ENCODE measurements at regions not wholly inside any gene's neighbourhood (a gene's known extent, or its start where the extent isn't known, plus 50 kb on each side); places are given as distances from the start of the nearest gene placed in this dataset.
A peak's percentile ranks its signal among the peaks of the same experiment; 100 is the strongest.

DNA sequence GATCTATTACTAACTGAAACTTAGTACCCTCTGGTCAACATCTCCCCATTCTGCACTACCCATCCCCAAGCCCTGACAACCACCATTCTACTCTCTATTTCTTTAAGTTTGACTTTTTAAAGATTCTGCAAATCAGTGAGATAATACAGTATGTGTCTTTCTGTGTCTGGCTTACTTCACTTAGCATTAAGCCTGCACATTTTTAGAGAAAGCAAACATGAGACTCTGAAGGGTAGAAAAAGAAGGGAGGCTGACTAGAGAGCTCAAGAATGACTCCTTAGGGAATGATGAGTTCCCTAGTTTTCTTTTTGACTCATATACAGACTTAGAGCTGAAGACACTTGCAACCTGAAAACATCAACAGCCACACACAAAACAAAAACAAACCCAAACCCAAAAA lies 311.3 kb downstream of the SQOR start:
- no peak for DNase-seq (ENCODE audit: low read depth)

- DNase-seq (ENCODE audit: low read depth): peak; percentile 75
Observed at GRCh38 chr15:45948181-45948621, 313.4 kb downstream of the SQOR start.

DNA sequence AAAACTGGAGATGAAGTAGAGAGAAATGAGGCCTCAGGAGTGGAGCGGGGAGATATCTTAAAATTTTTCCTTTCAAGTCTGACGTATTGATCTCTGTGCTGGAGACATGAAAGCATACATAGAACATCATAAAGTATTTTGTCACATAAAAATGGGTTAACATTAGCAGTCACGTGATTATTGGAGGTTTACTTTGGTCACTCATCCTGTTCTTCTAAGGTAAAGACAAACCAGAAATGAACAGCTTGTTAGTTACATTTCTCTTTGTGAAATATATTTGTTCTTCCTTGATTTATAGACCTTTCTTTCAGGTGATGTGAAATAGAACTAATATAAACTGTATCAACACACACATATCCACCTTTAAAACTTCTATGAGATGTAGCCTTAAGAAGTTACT lies 324.1 kb downstream of the SQOR start:
- DNase-seq (ENCODE audit: low read depth): no peak

GRCh38 chr15:45962733-45963132 lies 327.9 kb downstream of the SQOR start:
- no peak for DNase-seq (ENCODE audit: low read depth)

- DNase-seq (ENCODE audit: low read depth): no peak
Observed at GRCh38 chr15:45970542-45970941, 335.7 kb downstream of the SQOR start.

DNA sequence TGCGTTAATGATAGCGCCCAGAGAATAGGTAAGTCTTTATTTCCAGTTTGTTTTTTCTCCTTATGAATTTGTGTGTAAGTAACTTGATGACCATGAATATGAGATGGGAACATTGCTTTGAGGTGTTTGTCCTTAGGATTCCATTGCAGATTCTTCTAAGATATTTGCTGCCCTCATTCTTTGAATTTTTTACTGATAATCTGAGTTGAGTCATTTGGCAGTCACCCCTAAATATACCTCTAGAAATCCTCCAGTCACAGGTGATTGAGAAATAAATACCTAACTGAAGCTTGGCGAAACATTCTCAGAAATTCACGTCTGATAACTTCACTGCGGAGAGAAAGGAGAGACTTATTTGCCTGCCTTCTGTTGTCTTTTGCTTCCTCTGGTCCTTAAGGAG lies 345.5 kb downstream of the SQOR start:
- no peak for DNase-seq (ENCODE audit: low read depth)

- DNase-seq (ENCODE audit: low read depth): no peak
Observed at GRCh38 chr15:45981625-45982024, 346.8 kb downstream of the SQOR start.

GRCh38 chr15:45991863-45992262 lies 357.0 kb downstream of the SQOR start:
- DNase-seq (ENCODE audit: low read depth): no peak

GRCh38 chr15:45993072-45993471 lies 358.2 kb downstream of the SQOR start:
- DNase-seq (ENCODE audit: low read depth): no peak

- DNase-seq (ENCODE audit: low read depth): no peak
Observed at GRCh38 chr15:45993508-45993907, 358.7 kb downstream of the SQOR start.

DNA sequence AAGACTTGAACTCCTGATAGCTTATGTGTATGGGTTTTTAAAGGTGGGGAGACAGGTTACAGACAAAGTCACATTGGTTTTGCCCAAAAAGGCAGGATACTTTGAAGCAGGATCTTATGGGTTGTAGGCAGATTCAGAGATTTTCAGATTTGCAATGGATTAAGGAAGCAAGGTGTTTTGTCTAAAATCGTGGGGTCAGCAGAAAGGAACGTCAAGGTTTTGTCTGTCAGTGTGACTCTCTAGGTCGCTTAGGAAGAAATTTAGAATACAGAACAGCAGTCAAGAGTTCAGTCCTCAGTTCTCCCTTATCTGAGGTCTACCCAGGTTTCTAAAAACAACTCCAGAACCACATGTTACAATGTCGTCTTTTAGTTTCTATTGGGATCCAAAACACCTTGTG lies 361.0 kb downstream of the SQOR start:
- DNase-seq (ENCODE audit: low read depth): no peak

GRCh38 chr15:46014532-46014931 lies 379.7 kb downstream of the SQOR start:
- DNase-seq (ENCODE audit: low read depth): no peak

- DNase-seq (ENCODE audit: low read depth): peak; percentile 9
Observed at GRCh38 chr15:46034755-46035154, 399.9 kb downstream of the SQOR start.

DNA sequence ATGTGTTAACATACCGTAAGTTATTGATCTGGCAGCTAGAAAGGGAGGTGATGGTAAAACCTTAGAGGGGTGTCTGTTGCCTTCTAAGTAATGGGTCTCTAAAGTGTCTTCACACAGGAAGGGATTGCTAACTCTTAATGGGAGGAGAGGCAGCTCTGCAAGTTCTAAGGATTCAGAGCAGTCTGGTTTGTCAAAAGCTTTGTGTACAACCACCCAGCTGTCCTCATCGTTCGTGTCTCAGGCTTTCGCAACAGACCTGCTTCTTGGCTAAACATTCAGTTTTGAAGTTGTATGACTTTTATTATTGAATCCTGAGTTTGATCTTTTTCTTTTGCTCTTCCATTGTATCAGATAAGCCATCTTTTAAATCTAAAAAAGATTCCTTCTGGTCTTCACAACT lies 404.9 kb downstream of the SQOR start:
- DNase-seq (ENCODE audit: low read depth): no peak

GRCh38 chr15:46041905-46042304 lies 407.1 kb downstream of the SQOR start:
- DNase-seq (ENCODE audit: low read depth): no peak

GRCh38 chr15:46059921-46060594 lies 425.2 kb downstream of the SQOR start:
- no peak for DNase-seq (ENCODE audit: low read depth)

- DNase-seq (ENCODE audit: low read depth): no peak
Observed at GRCh38 chr15:46061002-46061401, 426.2 kb downstream of the SQOR start.

DNA sequence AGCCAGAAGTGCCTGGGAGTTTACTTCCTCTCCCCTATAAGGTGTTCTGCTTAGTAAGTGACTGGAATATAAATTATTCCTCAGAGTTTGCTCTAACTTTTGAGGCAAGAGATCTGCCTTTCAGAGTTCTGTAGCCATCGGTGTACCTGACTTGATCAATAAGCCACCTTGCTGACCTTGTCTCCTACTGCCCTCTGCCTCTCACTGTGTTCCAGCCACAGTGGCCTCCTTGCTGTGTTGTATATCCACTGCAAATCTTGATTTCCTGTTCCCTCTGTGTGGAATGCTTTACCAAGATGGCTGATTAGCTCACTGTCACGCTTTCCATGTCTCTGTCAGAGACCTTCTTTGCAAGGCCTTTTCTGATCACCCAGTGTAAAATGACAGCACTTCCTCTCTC lies 442.4 kb downstream of the SQOR start:
- no peak for DNase-seq (ENCODE audit: low read depth)

DNA sequence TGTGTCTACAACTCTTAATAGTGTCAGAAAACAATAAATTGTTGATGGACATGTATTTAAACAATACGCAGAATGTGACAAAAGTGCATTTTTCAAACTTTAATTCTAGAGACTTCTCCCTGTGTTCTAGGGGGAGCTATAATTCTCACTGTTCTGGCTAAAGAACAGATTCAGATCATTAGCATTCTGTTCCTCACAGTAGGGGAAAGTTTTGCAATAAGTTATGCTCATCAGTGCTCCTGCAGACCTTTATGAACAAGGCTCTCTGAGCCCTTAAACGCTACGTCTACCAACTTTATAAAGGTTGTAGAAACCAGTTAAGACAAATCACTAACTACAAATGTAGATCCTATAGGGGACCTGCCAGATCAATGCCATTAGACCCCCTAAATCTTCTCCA lies 444.2 kb downstream of the SQOR start:
- no peak for DNase-seq (ENCODE audit: low read depth)

- peak; percentile 51 for DNase-seq (ENCODE audit: low read depth)
Observed at GRCh38 chr15:46080016-46080415, 445.2 kb downstream of the SQOR start.

DNA sequence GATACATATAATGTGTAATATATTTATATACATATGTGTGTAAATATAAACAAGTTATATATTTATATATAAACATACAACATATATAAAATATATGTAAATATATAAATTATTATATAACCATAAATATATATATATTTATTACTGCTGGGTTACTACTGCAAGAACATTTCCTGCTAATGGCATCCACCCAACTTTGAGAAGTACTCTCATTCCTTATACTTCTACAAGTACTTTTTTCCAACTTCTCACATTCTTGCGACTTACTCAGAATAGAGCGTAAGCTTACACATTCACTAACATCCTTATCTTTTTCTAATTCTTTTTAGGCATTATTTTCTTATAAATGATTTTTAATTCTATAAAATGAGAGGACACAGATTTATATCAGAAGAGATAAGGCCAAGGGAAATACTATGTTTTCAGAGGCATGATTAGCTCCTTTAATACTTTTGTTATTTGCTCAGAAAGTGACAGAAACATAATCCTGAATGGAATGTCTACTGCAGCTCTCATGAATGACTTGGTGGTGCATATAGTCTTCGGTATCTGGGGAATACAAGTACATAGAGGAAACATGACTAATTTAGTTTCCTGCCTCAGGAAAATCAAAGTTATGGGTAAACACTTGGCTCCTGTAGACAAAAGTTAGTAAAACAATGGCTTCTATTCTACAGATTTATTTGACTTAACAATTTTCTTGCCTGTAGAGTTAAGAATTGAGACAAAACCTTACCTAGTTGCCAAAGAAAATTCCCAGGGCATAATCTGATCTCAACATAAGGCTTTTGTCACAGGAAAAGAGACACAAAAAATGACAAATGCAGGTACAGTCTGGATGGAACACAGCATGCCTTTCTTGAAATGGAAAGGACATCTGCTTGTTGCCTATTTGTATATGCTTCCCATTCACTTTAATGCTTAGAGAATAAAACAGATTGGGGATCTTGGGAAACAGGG lies 453.9 kb downstream of the SQOR start:
- DNase-seq (ENCODE audit: low read depth): peak; percentile 31

- no peak for DNase-seq (ENCODE audit: low read depth)
Observed at GRCh38 chr15:46089467-46089935, 454.7 kb downstream of the SQOR start.

DNA sequence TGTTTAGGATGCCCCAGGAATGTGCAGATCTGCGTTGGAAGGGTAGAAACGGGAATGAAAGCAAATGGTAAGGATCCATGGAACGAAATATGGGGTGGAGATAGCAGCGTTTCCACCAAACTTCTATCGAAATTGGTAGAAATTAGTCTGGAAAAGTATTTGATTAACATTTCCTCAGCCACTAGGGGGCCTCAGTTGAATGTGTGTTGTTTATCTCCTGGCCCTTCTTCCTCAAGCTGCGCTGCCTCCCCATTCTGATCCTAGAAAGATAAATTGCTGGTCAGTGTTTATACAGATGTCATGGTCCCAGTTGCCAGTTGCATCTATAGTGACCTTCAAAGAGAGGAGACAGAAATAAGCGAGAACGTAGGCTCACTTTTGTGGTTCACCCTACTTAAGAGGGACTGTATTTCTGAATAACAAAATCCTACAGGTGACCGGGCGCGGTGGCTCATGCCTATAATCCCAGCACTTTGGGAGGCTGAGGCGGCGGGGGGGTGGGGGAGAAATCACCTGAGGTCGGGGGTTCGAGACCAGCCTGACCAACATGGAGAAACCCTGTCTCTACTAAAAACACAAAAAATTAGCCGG lies 457.1 kb downstream of the SQOR start:
- peak; percentile 53 for DNase-seq (ENCODE audit: low read depth)
